Activated CD4-positive, alpha-beta T cell treated with anti-CD3 and anti-CD28 coated beads, Interleukin-2, amount 50 U/mL, for 16 hours (primary cell): ENCODE measurements at regions not wholly inside any gene's neighbourhood (a gene's known extent, or its start where the extent isn't known, plus 50 kb on each side); places are given as distances from the start of the nearest gene placed in this dataset.

Source experiments
- DNase-seq: peaks from one replicate; pipeline ENCODE4 v3.0.0-alpha.2; 2020

DNA sequence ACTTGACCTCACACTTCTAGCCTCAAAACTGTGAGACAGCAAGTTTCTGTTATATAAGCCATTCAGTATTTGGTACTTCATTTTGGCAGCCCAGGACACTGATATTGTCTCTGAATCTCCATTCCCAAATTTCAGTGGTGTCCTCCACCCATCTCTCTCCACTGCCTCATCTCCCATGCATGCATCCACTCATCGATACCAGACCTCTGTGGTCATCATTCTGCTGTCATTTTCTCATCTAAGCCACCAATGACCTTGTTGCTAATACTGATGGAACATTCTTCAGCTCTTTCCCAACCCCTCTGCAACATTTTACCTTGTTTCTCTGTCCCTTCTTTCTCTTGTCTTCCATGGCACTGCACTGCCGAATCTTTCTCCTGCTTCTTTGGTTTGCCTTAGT is 221.8 kb downstream of the SNX18 start:
- DNase-seq, result no peak

DNA sequence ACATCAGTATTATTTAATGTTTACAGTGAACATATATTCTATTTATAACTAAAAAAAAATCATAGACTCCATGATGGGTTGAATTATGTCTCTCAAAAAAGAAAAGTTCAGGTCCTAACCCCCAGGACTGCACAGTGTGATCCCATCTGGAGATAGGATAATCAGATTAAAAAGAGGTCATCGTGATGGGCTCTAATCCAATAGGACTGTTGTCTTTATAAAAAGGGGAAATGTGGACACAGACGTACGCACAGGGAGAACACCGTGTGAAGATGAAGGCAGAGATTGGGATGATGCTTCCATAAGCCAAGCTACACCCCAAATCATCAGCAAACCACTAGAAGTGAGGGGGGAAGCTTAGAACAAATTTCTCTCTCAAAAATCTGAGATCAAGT is 221.4 kb downstream of the SNX18 start:
- DNase-seq, result no peak

GRCh38 chr5:54738118-54738972 is 220.8 kb downstream of the SNX18 start:
- no peak for DNase-seq

GRCh38 chr5:54736003-54736797 is 218.6 kb downstream of the SNX18 start:
- DNase-seq, result no peak

GRCh38 chr5:54733101-54733500 is 215.5 kb downstream of the SNX18 start:
- DNase-seq, result no peak

GRCh38 chr5:54732108-54732507 is 214.5 kb downstream of the SNX18 start:
- no peak for DNase-seq

DNA sequence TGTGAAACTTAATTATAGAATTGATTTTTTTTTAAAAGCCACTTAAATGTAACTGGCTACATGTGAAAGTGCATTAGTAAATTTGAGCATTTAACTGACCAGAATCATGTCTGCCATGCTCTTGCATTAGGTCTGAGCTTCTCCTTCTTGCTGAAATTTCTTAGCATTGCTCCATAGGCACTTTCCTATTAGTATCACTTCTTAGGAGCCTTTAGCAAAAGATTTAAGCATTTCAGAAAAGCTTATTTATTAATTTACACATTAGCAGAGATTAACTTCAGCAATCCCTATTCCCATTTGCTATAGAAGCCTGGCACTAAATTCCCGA is 211.0 kb downstream of the SNX18 start:
- no peak for DNase-seq

GRCh38 chr5:54727874-54728587 is 210.5 kb downstream of the SNX18 start:
- DNase-seq, result no peak

GRCh38 chr5:54725391-54726280 is 208.1 kb downstream of the SNX18 start:
- no peak for DNase-seq

DNA sequence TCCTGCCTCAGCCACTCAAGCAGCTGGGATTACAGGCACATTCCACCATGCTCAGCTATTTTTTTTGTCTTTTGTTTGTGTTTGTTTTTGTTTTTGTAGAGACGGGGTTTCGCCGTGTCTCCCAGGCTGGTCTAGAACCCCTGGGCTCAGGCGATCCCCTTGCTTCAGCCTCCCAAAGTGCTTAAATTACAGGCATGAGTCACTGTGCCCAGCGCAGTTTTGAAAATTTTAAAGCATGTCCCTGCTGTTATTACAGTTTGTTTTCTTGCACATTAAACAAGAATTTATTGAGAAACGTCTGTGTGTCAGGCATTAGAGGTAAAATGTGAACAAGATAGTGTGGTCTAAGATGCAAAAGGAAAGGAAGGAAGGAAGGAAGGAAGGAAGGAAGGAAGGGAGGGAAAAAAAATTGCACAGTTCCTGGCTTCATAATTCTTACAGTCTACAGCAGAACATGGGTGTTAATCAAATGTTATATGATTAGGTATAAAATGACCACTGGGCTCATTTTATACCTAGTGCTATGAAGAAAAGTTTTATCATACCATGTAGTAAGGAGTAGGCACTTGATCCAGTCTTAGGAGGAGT is 205.4 kb downstream of the SNX18 start:
- no peak for DNase-seq

DNA sequence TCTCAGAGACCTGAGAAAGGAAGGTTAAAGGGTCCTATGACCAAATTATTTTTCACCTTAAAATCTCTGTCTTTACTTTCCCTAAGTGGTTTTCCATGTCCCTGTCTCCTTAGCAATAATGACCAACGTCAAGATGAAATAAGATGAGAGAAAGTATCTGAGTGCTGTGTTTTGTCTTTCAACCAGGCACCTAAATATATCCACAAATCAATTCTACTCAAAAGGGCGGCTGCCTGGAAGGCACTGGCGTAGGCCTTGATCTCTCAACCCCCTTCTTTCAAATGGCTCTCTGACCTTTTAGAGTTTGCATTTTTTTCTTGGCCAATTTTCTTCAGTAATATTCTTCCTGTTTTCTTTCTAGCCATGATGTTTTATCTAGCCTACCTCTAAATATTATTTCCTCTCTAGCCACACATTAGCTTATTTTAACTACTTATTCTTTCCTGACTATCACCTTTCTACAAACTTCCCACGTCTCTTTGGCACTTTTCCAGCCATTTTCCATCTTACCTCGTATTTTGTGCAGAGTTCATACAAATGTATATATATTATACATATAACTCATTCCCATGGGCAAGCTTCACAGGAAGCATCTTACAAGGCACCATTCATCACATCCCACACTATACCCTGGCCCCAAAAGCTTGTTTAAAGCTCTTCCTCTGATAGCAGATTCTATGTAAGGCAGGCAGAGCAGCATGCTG is 204.5 kb downstream of the SNX18 start:
- no peak for DNase-seq

GRCh38 chr5:54721116-54721515 is 203.6 kb downstream of the SNX18 start:
- DNase-seq, result no peak

- no peak for DNase-seq
Measured at GRCh38 chr5:54720341-54720740, 202.8 kb downstream of the SNX18 start.

GRCh38 chr5:54719384-54720283 is 202.1 kb downstream of the SNX18 start:
- DNase-seq, result peak; percentile 48

GRCh38 chr5:54718656-54719055 is 201.1 kb downstream of the SNX18 start:
- DNase-seq, result no peak

DNA sequence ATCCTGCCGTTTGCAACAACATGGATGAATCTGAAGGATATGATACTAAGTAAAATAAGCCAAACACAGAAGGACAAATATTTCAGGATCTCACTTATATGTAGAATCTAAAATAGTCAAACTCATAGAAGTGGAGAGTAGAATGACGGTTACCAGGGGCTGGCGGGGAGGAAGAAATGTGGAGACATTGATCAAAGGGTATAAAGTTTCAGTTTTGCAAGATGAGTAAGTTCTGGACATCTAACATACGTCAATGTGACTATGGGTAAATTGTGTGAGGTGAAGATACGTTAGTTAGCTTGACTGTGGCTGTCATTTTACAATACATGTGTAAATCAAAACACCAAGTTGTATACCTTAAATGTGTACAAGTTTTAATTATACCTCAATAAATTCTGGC is 200.3 kb downstream of the SNX18 start:
- peak; percentile 82 for DNase-seq

DNA sequence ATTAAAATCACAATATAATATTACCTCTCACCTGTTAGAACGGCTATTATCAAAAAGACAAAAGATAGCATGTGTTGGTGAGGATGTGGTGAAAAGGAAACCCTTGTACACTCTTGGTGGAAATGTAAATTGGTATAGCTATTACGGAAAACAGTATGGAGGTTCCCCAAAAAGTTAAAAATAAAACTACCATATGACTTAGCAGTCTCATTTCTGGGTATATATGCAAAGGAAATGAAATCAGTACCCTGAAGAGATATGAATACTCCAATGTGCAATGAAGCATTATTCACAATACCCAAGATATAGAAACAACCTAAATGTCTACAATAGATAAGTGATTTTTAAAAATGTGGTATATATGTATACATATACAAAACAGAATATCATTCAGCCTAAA is 199.9 kb downstream of the SNX18 start:
- peak; percentile 70 for DNase-seq

DNA sequence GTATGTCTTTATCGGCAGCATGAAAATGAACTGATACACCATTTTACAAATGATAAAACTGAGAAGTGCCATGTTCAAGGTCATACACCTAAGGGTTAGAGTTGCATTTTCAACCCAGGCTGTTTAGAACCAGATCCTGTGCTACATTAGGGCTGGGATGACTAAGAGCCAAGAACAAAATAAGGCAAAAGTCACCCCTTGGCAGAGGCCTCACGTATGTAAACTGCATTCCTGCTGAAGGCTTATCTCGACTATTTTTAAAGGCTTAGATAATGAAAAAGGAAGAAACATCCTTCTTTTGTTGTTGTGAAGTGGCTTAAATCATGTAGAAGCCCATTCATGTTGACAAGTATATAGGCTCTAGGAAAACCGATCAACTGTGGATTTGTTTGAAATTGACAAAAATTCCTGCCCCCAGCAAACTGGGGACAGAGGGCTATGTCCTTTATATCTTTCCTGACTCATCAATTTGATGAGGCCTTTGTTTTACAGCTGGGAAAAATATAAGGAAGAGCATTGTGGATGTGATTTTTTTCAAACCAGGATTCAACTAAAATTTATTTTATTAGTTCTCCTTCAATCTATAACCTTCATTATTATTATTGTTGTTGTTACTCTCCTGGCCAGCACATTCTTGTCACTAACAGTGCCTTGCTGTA is 196.5 kb downstream of the SNX18 start:
- no peak for DNase-seq

DNA sequence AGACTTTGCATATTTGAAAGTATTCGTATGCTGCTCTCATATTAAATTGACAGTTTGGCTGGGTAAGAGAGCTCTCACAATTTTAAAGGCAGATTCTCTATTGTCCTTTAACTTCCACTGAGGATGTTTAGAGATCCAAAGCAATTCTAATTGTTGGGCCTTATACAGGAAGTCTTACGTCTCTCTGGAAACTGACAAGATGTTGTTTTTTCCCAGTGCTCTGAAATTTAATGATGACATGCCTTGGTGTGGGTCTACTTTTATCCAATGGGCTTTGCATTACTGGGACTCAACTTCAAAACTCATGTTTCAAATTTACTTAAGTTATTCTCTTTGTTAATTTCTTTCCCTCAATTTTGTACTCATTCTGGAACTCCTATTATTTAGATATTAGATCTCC is 191.5 kb downstream of the SNX18 start:
- DNase-seq, result no peak

DNA sequence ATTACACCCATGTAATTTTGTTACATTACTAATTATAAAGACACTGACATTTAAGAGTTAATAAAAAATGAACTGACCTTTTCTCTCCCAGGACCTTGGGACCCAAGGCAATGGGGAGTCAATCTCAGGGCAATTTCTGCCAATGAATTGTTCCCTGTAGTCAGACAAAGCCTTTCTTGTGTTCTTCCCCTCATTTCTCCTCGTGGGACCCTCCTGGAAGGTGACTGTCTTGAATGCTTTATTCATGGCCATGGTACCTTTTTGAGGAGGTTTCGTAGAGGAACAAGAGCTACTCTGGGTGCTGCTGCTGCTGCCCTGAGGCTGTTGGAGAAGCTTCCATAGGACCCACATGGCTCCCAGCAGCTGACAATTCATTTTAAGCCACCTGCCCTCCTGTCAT is 190.3 kb downstream of the SNX18 start:
- DNase-seq, result no peak
